Testis (tissue), 2 donors: ENCODE measurements at regions not wholly inside any gene's neighbourhood (a gene's known extent, or its start where the extent isn't known, plus 50 kb on each side); places are given as distances from the start of the nearest gene placed in this dataset.
A peak's percentile ranks its signal among the peaks of the same experiment; 100 is the strongest.

Source experiments
- DNase-seq: peaks from one replicate; pipeline ENCODE4 v3.0.0-alpha.2; 2019
- H3K27ac ChIP-seq, 2 donors: fragments of 200-600 bp; sonication (generic); one replicate each; pipeline ENCODE4 v1.5.1; 2019
- H3K27me3 ChIP-seq: fragments of 200-600 bp; sonication (generic); one replicate; pipeline ENCODE4 v1.5.1; 2019
- H3K36me3 ChIP-seq: fragments of 200-600 bp; sonication (generic); one replicate; pipeline ENCODE4 v1.5.1; 2017; ENCODE audit warnings: low read depth; ENCODE audit errors: missing control alignments
- H3K4me1 ChIP-seq: fragments of 200-600 bp; sonication (generic); one replicate; pipeline ENCODE4 v1.5.1; 2019
- H3K4me3 ChIP-seq, 2 donors: fragments of 200-600 bp; sonication (generic); one replicate each; pipeline ENCODE4 v1.5.1; 2017 to 2019
- H3K9me3 ChIP-seq: fragments of 200-600 bp; sonication (generic); one replicate; pipeline ENCODE4 v1.5.1; 2017
- CTCF ChIP-seq, 3 experiments: fragments of 450-650 bp in 2 of 3; fragments of 200-600 bp in 1 of 3; sonication (generic) in 1 of 3; IDR thresholded peaks; one replicate each; pipeline ENCODE4 v1.5.1; 2016 to 2019; ENCODE audit warnings: antibody characterized with exemption in 3 of 3, mild to moderate bottlenecking in 2 of 3, moderate library complexity in 1 of 3
- POLR2A ChIP-seq: fragments of 450-650 bp; IDR thresholded peaks from one replicate; pipeline ENCODE4 v1.6.1; 2017; ENCODE audit warnings: antibody characterized with exemption, mild to moderate bottlenecking, moderate library complexity
- WGBS, 2 donors: methylation state at CpG; one replicate each; pipeline ENCODE4 v1.1.5; 2018; 5-methylcytosine and 5-hydroxymethylcytosine counted together
- intact Hi-C: fragments of 100-400 bp; cut with DNase I; formaldehyde crosslinking; loops from one replicate; pipeline ENCODE4 v1.15.1; 2023; ENCODE audit warnings: low total_unique reads

- Histone ChIP-seq H3K4me3 (no peak overlapping the region), H3K4me1 (no peaks in the 10 kb centered on the region), H3K36me3 (no peaks in the 10 kb centered on the region), H3K9me3 (no peaks in the 10 kb centered on the region), H3K27me3 (no peaks in the 10 kb centered on the region), H3K27ac (no peak overlapping the region)
- 81 to 86% methylated on average over 14 to 36 of the region's 36 CpGs for WGBS, 2 donors
- DNase-seq = peak; percentile 11
- intact Hi-C loops = no loop called here
- TF ChIP-seq CTCF (IDR thresholded peaks at IDR 0.05) (no peak), POLR2A (no peak)
Measured at GRCh38 chr22:49576241-49577141, 251.2 kb downstream of the BRD1 start.

- 91 to 98% methylated on average over 19 to 20 of the region's 20 CpGs for WGBS, 2 donors
- H3K27ac ChIP-seq = no peak overlapping the region
Measured at GRCh38 chr22:49575703-49576081, 252.0 kb downstream of the BRD1 start.

GRCh38 chr22:49574881-49575702, 252.6 kb downstream of the BRD1 start:
- TF ChIP-seq POLR2A = no peak
- no peak for TF ChIP-seq CTCF (IDR thresholded peaks at IDR 0.05)
- H3K27ac ChIP-seq = no peak overlapping the region
- intact Hi-C loops = no loop called here
- no peak overlapping the region for H3K4me3 ChIP-seq
- no peak for DNase-seq
- H3K9me3 ChIP-seq = no peaks in the 10 kb centered on the region
- H3K27me3 ChIP-seq = no peaks in the 10 kb centered on the region
- 59 to 68% methylated on average over 24 to 31 of the region's 31 CpGs for WGBS, 2 donors
- no peaks in the 10 kb centered on the region for H3K4me1 ChIP-seq
- H3K36me3 ChIP-seq = no peaks in the 10 kb centered on the region

More at GRCh38 chr22:49575703-49576081, 252.0 kb downstream of the BRD1 start:
- intact Hi-C loops = no loop called here
- Histone ChIP-seq H3K4me3 (no peak overlapping the region), H3K27me3 (no peaks in the 10 kb centered on the region), H3K4me1 (no peaks in the 10 kb centered on the region), H3K36me3 (no peaks in the 10 kb centered on the region), H3K9me3 (no peaks in the 10 kb centered on the region)
- DNase-seq = no peak
- no peak for TF ChIP-seq CTCF (IDR thresholded peaks at IDR 0.05)
- no peak for TF ChIP-seq POLR2A

- intact Hi-C loops = no loop called here
- Histone ChIP-seq H3K27ac (no peak overlapping the region), H3K9me3 (no peaks in the 10 kb centered on the region), H3K36me3 (no peaks in the 10 kb centered on the region), H3K4me1 (no peaks in the 10 kb centered on the region), H3K27me3 (no peaks in the 10 kb centered on the region), H3K4me3 (no peak overlapping the region)
- DNase-seq = no peak
- 84 to 88% methylated on average over 19 to 30 of the region's 30 CpGs for WGBS, 2 donors
- TF ChIP-seq POLR2A (no peak), CTCF (IDR thresholded peaks at IDR 0.05) (no peak)
Measured at GRCh38 chr22:49574205-49574880, 253.3 kb downstream of the BRD1 start.
